Breast epithelium (tissue), 3 donors: ENCODE measurements at regions not wholly inside any gene's neighbourhood (a gene's known extent, or its start where the extent isn't known, plus 50 kb on each side); places are given as distances from the start of the nearest gene placed in this dataset.

Experiments
- CTCF ChIP-seq, 3 donors: fragments of 450-650 bp; IDR thresholded peaks; one replicate each; pipeline ENCODE4 v1.5.1; 2016 to 2017; ENCODE audit warnings: antibody characterized with exemption in 3 of 3, mild to moderate bottlenecking in 3 of 3, moderate library complexity in 3 of 3
- POLR2AphosphoS5 ChIP-seq, 3 donors: sonication (generic); formaldehyde crosslinking; IDR thresholded peaks; one replicate each; pipeline ENCODE4 v1.6.1; 2017; ENCODE audit warnings: antibody characterized with exemption in 3 of 3

DNA sequence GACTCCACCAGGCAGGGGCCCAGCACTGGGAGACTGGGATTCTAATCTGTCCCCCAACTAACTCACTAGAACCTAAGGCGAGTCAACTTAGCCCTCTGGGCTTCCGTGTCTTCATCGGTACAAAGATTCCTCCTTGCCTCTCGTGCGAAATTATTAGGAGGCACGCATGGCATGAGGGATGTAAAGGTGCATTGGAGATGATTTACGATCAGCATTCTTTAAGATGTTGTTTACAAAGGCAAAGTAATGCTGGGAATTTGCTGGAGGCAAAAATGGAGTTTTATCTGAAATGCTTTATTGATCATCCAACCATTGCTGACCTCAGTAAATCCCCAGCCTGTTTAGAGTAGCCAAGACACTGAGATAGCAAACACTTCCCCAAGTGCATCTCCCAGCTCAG lies 171.8 kb upstream of the KLHL29 start:
- TF ChIP-seq CTCF (IDR thresholded peaks at IDR 0.05) (no peak), POLR2AphosphoS5 (IDR thresholded peaks at IDR 0.05) (no peak)
